Panc1 (cell line): ENCODE measurements at regions not wholly inside any gene's neighbourhood (a gene's known extent, or its start where the extent isn't known, plus 50 kb on each side); places are given as distances from the start of the nearest gene placed in this dataset.

ENCODE experiments used
- ATAC-seq: fragments of 200-7000 bp; cut with Tn5 transposase; 2 replicates; pipeline ENCODE4 v1.9.1; 2020; ENCODE audit warnings: mild to moderate bottlenecking, moderate library complexity
- BruUV-seq: library from RNA; stranded (reverse); fragments of 400-500 nt; replicated peaks from 2 replicates; lab custom pipeline; 2021; lab: Mats Ljungman, UMichigan
- CTCF ChIA-PET: fragments of 300-600 bp; sonication (Branson Sonifier 250); formaldehyde crosslinking; loops from one replicate; lab custom pipeline; 2022; ENCODE audit warnings: antibody characterized with exemption; lab: Charles Lee
- POLR2A ChIA-PET: fragments of 300-600 bp; sonication (Branson Sonifier 250); formaldehyde crosslinking; loops from one replicate; lab custom pipeline; 2022; ENCODE audit warnings: antibody characterized with exemption; lab: Charles Lee
- DNase-seq: peaks from one replicate; pipeline ENCODE4 v3.0.0-alpha.2; 2010; ENCODE audit warnings: low read depth, low spot score
- H3K27ac ChIP-seq: 2 replicates; pipeline ENCODE4 v1.5.1; 2011; ENCODE audit warnings: mild to moderate bottlenecking, low read length, inconsistent platforms
- H3K27me3 ChIP-seq: fragments of 200-500 bp; sonication (Bioruptor generic); 2 replicates; pipeline ENCODE4 v1.6.0; 2014; ENCODE audit warnings: low read length, inconsistent platforms; ENCODE audit not compliant: control insufficient read depth, insufficient read depth
- H3K36me3 ChIP-seq: fragments of 200-500 bp; sonication (Bioruptor generic); 2 replicates; pipeline ENCODE4 v1.5.1; 2014; ENCODE audit warnings: inconsistent platforms, mild to moderate bottlenecking, low read length, moderate library complexity; ENCODE audit not compliant: control insufficient read depth, insufficient read depth
- H3K4me1 ChIP-seq: 2 replicates; pipeline ENCODE4 v1.5.1; 2011; ENCODE audit warnings: inconsistent platforms, mild to moderate bottlenecking, low read length, moderate library complexity; ENCODE audit not compliant: control insufficient read depth, insufficient read depth
- H3K4me3 ChIP-seq, 2 experiments: 2 replicates each; pipeline ENCODE4 v1.5.1; 2011 to 2012; ENCODE audit warnings: low read depth in 2 of 2, low read length in 2 of 2, mild to moderate bottlenecking in 2 of 2, inconsistent platforms in 1 of 2, moderate library complexity in 1 of 2
- H3K9me3 ChIP-seq: fragments of 200-500 bp; sonication (Bioruptor generic); 2 replicates; pipeline ENCODE4 v1.5.1; 2014; ENCODE audit warnings: low read depth, mild to moderate bottlenecking, inconsistent platforms, low read length, moderate library complexity; ENCODE audit not compliant: control insufficient read depth, insufficient read depth
- SIN3A ChIP-seq: IDR thresholded peaks from 2 replicates; pipeline ENCODE4 v1.6.1; 2012; ENCODE audit warnings: low read depth, mild to moderate bottlenecking, low read length, moderate library complexity, borderline replicate concordance; ENCODE audit not compliant: insufficient read depth
- TCF7L2 ChIP-seq: IDR thresholded peaks from 2 replicates; pipeline ENCODE4 v1.6.1; 2011; ENCODE audit warnings: mild to moderate bottlenecking, low read depth, low read length, inconsistent platforms
- in situ Hi-C: cut with HindIII; loops from 2 replicates; pipeline ENCODE4 v1.10.0; 2016; ENCODE audit warnings: low sequenced_read_pairs, low pct_unique_long_range_greater_than_20kb
- intact Hi-C: fragments of 100-400 bp; cut with micrococcal nuclease; formaldehyde crosslinking; loops from one replicate; pipeline ENCODE4 v1.10.0; 2022; ENCODE audit not compliant: unreplicated experiment
- TF ChIP-seq, protein P1 (sequence below): fragments of 450-650 bp; IDR thresholded peaks from 2 replicates; pipeline ENCODE4 v1.5.1; 2017; ENCODE audit warnings: mild to moderate bottlenecking
- TF ChIP-seq, protein P2 (sequence below), 2 experiments: IDR thresholded peaks; 2 replicates each; pipeline ENCODE4 v1.6.1; 2011 to 2012; ENCODE audit warnings: low read depth in 2 of 2, control low read depth in 1 of 2, low read length in 1 of 2, mild to moderate bottlenecking in 1 of 2, moderate library complexity in 1 of 2; ENCODE audit not compliant: insufficient read depth in 1 of 2

DNA sequence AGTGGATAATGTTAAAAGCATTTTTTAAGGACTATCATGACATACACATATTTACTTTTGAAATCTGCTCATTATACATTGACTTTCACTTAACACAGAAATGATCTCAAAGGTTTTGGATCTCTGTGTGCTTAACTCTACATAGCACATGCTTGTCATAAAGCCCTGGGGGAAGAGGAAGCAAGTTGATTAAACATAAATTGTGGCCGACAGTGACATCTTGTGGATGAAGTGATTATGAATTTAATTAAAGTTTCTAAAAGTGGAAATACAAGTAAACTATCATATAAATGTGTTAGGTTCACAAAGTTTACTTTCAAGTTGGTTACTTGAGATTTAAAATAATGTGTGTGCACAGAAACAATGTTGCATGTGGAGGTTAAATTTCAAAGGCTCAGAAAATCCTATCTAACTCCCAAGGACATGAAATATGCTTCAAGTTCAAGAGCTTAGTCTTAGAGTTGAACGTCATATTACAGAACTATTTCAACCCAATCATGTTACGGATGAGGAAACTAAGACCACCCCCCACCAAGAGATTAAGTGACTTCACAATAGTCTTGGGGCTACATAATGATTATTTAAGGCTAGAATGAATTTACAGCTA lies 1247.8 kb downstream of the GATA3 start:
- no peaks in the 10 kb centered on the region for H3K36me3 ChIP-seq
- DNase-seq (peak; percentile 39), ATAC-seq (no peak)
- H3K4me3 ChIP-seq, result no peak overlapping the region
- BruUV-seq, result no TSS peak
- in situ Hi-C loops (no loop called here), intact Hi-C loops (loop anchor here (5.0 kb wide), 2 partner anchors 1430 to 1775 kb away; no protein-coding TSS in a partner anchor)
- H3K27ac ChIP-seq, result no peak overlapping the region
- no peak for TF ChIP-seq SIN3A
- TF ChIP-seq, protein P1, sequence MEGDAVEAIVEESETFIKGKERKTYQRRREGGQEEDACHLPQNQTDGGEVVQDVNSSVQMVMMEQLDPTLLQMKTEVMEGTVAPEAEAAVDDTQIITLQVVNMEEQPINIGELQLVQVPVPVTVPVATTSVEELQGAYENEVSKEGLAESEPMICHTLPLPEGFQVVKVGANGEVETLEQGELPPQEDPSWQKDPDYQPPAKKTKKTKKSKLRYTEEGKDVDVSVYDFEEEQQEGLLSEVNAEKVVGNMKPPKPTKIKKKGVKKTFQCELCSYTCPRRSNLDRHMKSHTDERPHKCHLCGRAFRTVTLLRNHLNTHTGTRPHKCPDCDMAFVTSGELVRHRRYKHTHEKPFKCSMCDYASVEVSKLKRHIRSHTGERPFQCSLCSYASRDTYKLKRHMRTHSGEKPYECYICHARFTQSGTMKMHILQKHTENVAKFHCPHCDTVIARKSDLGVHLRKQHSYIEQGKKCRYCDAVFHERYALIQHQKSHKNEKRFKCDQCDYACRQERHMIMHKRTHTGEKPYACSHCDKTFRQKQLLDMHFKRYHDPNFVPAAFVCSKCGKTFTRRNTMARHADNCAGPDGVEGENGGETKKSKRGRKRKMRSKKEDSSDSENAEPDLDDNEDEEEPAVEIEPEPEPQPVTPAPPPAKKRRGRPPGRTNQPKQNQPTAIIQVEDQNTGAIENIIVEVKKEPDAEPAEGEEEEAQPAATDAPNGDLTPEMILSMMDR, result peak; percentile 29; the same call in 1 of the 2 replicates
- ChIA-PET POLR2A (no interaction called here), CTCF (interaction anchor here (0.8 kb wide), 1 partner anchor 1484 kb away, joined by 3 read pairs; no protein-coding TSS in a partner anchor)
- no peaks in the 10 kb centered on the region for H3K4me1 ChIP-seq
- no peaks in the 10 kb centered on the region for H3K9me3 ChIP-seq
- peaks cover 3% of the 10 kb centered on the region; the same call in 1 of the 2 replicates for H3K27me3 ChIP-seq

DNA sequence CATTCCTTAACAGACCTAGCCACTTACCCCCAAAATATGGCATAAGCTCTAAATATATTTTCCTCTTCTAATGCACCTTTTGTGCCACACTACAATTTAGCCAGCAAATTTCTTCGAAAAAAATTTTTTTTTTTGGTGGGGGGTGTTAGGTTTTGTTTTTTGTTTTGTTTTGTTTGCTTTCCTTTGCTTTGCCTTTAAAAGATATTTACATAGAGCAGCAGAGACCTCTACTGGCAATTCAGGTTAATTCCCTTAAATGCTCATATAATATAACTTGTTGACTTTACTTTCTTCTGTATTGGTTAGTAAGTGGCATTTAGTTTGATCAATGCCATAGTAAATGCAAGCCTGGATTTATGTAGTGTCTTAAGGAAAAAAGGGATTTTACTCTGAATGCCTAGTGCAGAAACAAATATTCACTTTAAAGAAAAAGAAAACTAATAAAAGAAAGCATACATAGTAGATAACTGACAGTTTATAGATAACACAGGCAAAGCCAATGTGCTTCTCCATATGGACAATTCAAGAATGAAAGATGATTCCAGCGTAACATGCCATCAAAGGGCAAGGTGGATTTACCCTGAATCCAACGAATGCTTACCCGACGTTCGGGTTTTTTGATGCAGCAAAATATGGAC lies 1250.6 kb downstream of the GATA3 start:
- in situ Hi-C loops, result no loop called here
- no peaks in the 10 kb centered on the region for H3K36me3 ChIP-seq
- H3K4me3 ChIP-seq, result no peak overlapping the region
- CTCF ChIA-PET, result no interaction called here
- no peak for DNase-seq
- H3K27me3 ChIP-seq, result peaks cover 3% of the 10 kb centered on the region
- H3K27ac ChIP-seq, result no peak overlapping the region
- no peaks in the 10 kb centered on the region for H3K4me1 ChIP-seq
- TF ChIP-seq SIN3A, result no peak
- TF ChIP-seq TCF7L2, result no peak
- TF ChIP-seq, protein P1, result peak; percentile 61; the same call in 1 of the 2 replicates
- TF ChIP-seq, protein P2, sequence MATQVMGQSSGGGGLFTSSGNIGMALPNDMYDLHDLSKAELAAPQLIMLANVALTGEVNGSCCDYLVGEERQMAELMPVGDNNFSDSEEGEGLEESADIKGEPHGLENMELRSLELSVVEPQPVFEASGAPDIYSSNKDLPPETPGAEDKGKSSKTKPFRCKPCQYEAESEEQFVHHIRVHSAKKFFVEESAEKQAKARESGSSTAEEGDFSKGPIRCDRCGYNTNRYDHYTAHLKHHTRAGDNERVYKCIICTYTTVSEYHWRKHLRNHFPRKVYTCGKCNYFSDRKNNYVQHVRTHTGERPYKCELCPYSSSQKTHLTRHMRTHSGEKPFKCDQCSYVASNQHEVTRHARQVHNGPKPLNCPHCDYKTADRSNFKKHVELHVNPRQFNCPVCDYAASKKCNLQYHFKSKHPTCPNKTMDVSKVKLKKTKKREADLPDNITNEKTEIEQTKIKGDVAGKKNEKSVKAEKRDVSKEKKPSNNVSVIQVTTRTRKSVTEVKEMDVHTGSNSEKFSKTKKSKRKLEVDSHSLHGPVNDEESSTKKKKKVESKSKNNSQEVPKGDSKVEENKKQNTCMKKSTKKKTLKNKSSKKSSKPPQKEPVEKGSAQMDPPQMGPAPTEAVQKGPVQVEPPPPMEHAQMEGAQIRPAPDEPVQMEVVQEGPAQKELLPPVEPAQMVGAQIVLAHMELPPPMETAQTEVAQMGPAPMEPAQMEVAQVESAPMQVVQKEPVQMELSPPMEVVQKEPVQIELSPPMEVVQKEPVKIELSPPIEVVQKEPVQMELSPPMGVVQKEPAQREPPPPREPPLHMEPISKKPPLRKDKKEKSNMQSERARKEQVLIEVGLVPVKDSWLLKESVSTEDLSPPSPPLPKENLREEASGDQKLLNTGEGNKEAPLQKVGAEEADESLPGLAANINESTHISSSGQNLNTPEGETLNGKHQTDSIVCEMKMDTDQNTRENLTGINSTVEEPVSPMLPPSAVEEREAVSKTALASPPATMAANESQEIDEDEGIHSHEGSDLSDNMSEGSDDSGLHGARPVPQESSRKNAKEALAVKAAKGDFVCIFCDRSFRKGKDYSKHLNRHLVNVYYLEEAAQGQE (IDR thresholded peaks at IDR 0.05; ENCODE audit: insufficient read depth in 1 of 2, low read depth in 2 of 2, low read length in 1 of 2), result no peak
- intact Hi-C loops, result no loop called here
- no peak for ATAC-seq
- no TSS peak for BruUV-seq
- POLR2A ChIA-PET, result no interaction called here
- no peaks in the 10 kb centered on the region for H3K9me3 ChIP-seq
